COLO829 (cell line): ENCODE measurements at regions not wholly inside any gene's neighbourhood (a gene's known extent, or its start where the extent isn't known, plus 50 kb on each side); places are given as distances from the start of the nearest gene placed in this dataset.
A peak's percentile ranks its signal among the peaks of the same experiment; 100 is the strongest.

Experiments
- DNase-seq: peaks from one replicate; pipeline ENCODE4 v3.0.0; 2012; ENCODE audit warnings: low spot score

- DNase-seq, result no peak
Measured at GRCh38 chr11:27907091-27907490, 200.9 kb downstream of the KIF18A start.

GRCh38 chr11:27904358-27905055, 203.4 kb downstream of the KIF18A start:
- DNase-seq, result peak; percentile 58

GRCh38 chr11:27902981-27903624, 202.8 kb upstream of the BDNF start:
- no peak for DNase-seq

- no peak for DNase-seq
Measured at GRCh38 chr11:27898166-27898565, 197.9 kb upstream of the BDNF start.

GRCh38 chr11:27896096-27896495, 195.8 kb upstream of the BDNF start:
- no peak for DNase-seq

GRCh38 chr11:27894552-27894951, 194.3 kb upstream of the BDNF start:
- no peak for DNase-seq

- DNase-seq, result no peak
Measured at GRCh38 chr11:27886857-27887256, 186.6 kb upstream of the BDNF start.

GRCh38 chr11:27882066-27882697, 181.9 kb upstream of the BDNF start:
- DNase-seq, result no peak

- DNase-seq, result peak; percentile 80
Measured at GRCh38 chr11:27875831-27876775, 175.8 kb upstream of the BDNF start.

GRCh38 chr11:27874998-27875830, 175.0 kb upstream of the BDNF start:
- peak; percentile 76 for DNase-seq

GRCh38 chr11:27873664-27874063, 173.4 kb upstream of the BDNF start:
- DNase-seq, result no peak

GRCh38 chr11:27871056-27871455, 170.8 kb upstream of the BDNF start:
- DNase-seq, result no peak

GRCh38 chr11:27869701-27870100, 169.4 kb upstream of the BDNF start:
- DNase-seq, result no peak

- DNase-seq, result no peak
Measured at GRCh38 chr11:27868709-27869108, 168.5 kb upstream of the BDNF start.

- DNase-seq, result no peak
Measured at GRCh38 chr11:27868226-27868625, 168.0 kb upstream of the BDNF start.

- DNase-seq, result no peak
Measured at GRCh38 chr11:27865105-27865504, 164.8 kb upstream of the BDNF start.

GRCh38 chr11:27864611-27865010, 164.4 kb upstream of the BDNF start:
- no peak for DNase-seq

GRCh38 chr11:27864091-27864491, 163.8 kb upstream of the BDNF start:
- DNase-seq, result no peak

GRCh38 chr11:27863637-27864036, 163.4 kb upstream of the BDNF start:
- no peak for DNase-seq

GRCh38 chr11:27861706-27862430, 161.6 kb upstream of the BDNF start:
- DNase-seq, result no peak

GRCh38 chr11:27860811-27861210, 160.6 kb upstream of the BDNF start:
- no peak for DNase-seq
